ENCODE measurements at regions not wholly inside any gene's neighbourhood (a gene's known extent, or its start where the extent isn't known, plus 50 kb on each side); places are given as distances from the start of the nearest gene placed in this dataset.

DNA sequence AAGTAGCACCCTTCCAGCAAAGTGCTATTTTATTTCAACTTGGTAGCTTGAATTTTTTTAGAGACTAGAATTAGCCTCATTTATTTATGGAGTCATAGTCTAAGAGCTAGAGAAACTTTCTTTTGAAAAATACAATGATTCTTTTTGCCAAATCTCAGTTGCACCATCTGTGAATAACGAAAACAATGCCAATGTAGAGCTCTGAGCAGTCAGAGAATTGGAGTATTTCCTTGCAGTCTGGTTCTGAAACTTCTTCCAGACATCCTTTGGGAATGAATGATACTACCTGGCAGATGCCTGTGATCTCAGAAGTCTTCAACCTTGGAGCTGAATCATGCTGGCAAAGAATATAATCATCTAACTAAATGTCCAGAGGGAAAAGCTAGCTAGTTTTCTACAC, 511.5 kb upstream of the CYLC2 start:
- CTCF ChIA-PET = no interaction called here
- no peak for DNase-seq
- H3F3A ChIP-seq (ENCODE audit: insufficient read depth, low read depth) = no peaks in the 10 kb centered on the region
- H3K36me3 ChIP-seq (ENCODE audit: low read depth) = no peaks in the 10 kb centered on the region
- H3K27ac ChIP-seq = no peak overlapping the region
- POLR2A ChIA-PET (ENCODE audit: unreplicated experiment) = no interaction called here
- no peak overlapping the region for H2AFZ ChIP-seq
- H4K20me1 ChIP-seq (ENCODE audit: insufficient read depth) = no peaks in the 10 kb centered on the region
- no peaks in the 10 kb centered on the region for H3K9me3 ChIP-seq (ENCODE audit: insufficient read depth, low read depth)
- BruUV-seq (replicated peaks) = no TSS peak
- H3K4me2 ChIP-seq = no peak overlapping the region
- 0 out of 2 replicates have a peak, but pooled peaks cover 5% of the 10 kb centered on the region for H3K9me2 ChIP-seq (ENCODE audit: insufficient read depth)
- H3K79me2 ChIP-seq (ENCODE audit: low read depth) = no peaks in the 10 kb centered on the region
- H3K4me1 ChIP-seq (replicated peaks; ENCODE audit: insufficient read depth) = no peaks in the 10 kb centered on the region
- H3K27me3 ChIP-seq (ENCODE audit: insufficient read depth, low read depth) = no peaks in the 10 kb centered on the region
- no peak for TF ChIP-seq EZH2 (IDR thresholded peaks at IDR 0.05; ENCODE audit: low read depth)
- no peak for TF ChIP-seq CTCF (conservative IDR thresholded peaks at IDR 0.05)
- no peak overlapping the region for H3K4me3 ChIP-seq
- intact Hi-C loops (cut with micrococcal nuclease; ENCODE audit: unreplicated experiment) = no loop called here

GRCh38 chr9:102482776-102483175, 512.4 kb upstream of the CYLC2 start:
- no peak overlapping the region for H3K4me2 ChIP-seq
- no TSS peak for BruUV-seq (replicated peaks)
- TF ChIP-seq CTCF (conservative IDR thresholded peaks at IDR 0.05) (no peak), EZH2 (IDR thresholded peaks at IDR 0.05; ENCODE audit: low read depth) (no peak)
- H3K4me3 ChIP-seq = no peak overlapping the region
- H3F3A ChIP-seq (ENCODE audit: insufficient read depth, low read depth) = no peaks in the 10 kb centered on the region
- DNase-seq = no peak
- H4K20me1 ChIP-seq (ENCODE audit: insufficient read depth) = no peaks in the 10 kb centered on the region
- H3K27me3 ChIP-seq (ENCODE audit: insufficient read depth, low read depth) = no peaks in the 10 kb centered on the region
- no peak overlapping the region for H3K27ac ChIP-seq
- CTCF ChIA-PET = no interaction called here
- POLR2A ChIA-PET (ENCODE audit: unreplicated experiment) = no interaction called here
- H3K4me1 ChIP-seq (replicated peaks; ENCODE audit: insufficient read depth) = no peaks in the 10 kb centered on the region
- intact Hi-C loops (cut with micrococcal nuclease; ENCODE audit: unreplicated experiment) = no loop called here
- H3K9me3 ChIP-seq (ENCODE audit: insufficient read depth, low read depth) = no peaks in the 10 kb centered on the region
- no peaks in the 10 kb centered on the region for H3K36me3 ChIP-seq (ENCODE audit: low read depth)
- no peak overlapping the region for H2AFZ ChIP-seq
- H3K9me2 ChIP-seq (ENCODE audit: insufficient read depth) = 0 out of 2 replicates have a peak, but pooled peaks cover 5% of the 10 kb centered on the region
- H3K79me2 ChIP-seq (ENCODE audit: low read depth) = no peaks in the 10 kb centered on the region

- Histone ChIP-seq H3F3A (ENCODE audit: insufficient read depth, low read depth) (no peaks in the 10 kb centered on the region), H3K27me3 (ENCODE audit: insufficient read depth, low read depth) (no peaks in the 10 kb centered on the region), H3K9me3 (ENCODE audit: insufficient read depth, low read depth) (no peaks in the 10 kb centered on the region), H3K36me3 (ENCODE audit: low read depth) (no peaks in the 10 kb centered on the region), H4K20me1 (ENCODE audit: insufficient read depth) (no peaks in the 10 kb centered on the region), H3K27ac (no peak overlapping the region), H3K4me1 (replicated peaks; ENCODE audit: insufficient read depth) (no peaks in the 10 kb centered on the region), H3K4me2 (no peak overlapping the region), H3K4me3 (no peak overlapping the region), H2AFZ (no peak overlapping the region), H3K79me2 (ENCODE audit: low read depth) (no peaks in the 10 kb centered on the region), H3K9me2 (ENCODE audit: insufficient read depth) (0 out of 2 replicates have a peak, but pooled peaks cover 5% of the 10 kb centered on the region)
- no TSS peak for BruUV-seq (replicated peaks)
- ChIA-PET POLR2A (ENCODE audit: unreplicated experiment) (no interaction called here), CTCF (no interaction called here)
- TF ChIP-seq EZH2 (IDR thresholded peaks at IDR 0.05; ENCODE audit: low read depth) (no peak), CTCF (conservative IDR thresholded peaks at IDR 0.05) (no peak)
- DNase-seq = no peak
- intact Hi-C loops (cut with micrococcal nuclease; ENCODE audit: unreplicated experiment) = no loop called here
Measured at GRCh38 chr9:102479191-102479590, 515.9 kb upstream of the CYLC2 start.
